ENCODE measurements at regions not wholly inside any gene's neighbourhood (a gene's known extent, or its start where the extent isn't known, plus 50 kb on each side); places are given as distances from the start of the nearest gene placed in this dataset.

DNA sequence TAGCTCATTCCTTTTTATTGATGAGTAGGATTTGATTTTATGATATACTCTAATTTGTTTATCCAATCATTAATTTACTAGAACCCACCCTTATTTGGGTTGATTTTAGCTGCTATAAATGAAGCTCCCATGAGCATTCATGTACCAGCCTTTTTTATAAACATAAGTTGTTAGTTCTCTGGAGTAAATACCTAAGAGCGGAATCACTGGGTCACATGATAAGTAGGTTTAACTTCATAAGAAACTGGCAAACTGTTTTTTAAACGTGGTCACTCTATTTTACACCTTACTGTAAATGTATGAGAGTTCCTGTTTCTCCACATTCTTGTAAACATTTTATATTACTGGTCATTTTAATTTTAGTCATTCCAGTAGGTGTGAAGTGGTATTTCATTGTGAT is 364.6 kb downstream of the NPR3 start:
- no peaks in the 10 kb centered on the region for H3K4me1 ChIP-seq
- no peak overlapping the region for H3K4me3 ChIP-seq
- DNase-seq (no peak), ATAC-seq (no peak)
- no peak overlapping the region for H3K27ac ChIP-seq
- no peaks in the 10 kb centered on the region for H3K9me3 ChIP-seq
- in situ Hi-C loops (cut with MboI; ENCODE audit: low sequenced_read_pairs in 4 of 4) = no loop called here
- no peak for TF ChIP-seq POLR2A (IDR thresholded peaks at IDR 0.05)
- TF ChIP-seq, protein P1, sequence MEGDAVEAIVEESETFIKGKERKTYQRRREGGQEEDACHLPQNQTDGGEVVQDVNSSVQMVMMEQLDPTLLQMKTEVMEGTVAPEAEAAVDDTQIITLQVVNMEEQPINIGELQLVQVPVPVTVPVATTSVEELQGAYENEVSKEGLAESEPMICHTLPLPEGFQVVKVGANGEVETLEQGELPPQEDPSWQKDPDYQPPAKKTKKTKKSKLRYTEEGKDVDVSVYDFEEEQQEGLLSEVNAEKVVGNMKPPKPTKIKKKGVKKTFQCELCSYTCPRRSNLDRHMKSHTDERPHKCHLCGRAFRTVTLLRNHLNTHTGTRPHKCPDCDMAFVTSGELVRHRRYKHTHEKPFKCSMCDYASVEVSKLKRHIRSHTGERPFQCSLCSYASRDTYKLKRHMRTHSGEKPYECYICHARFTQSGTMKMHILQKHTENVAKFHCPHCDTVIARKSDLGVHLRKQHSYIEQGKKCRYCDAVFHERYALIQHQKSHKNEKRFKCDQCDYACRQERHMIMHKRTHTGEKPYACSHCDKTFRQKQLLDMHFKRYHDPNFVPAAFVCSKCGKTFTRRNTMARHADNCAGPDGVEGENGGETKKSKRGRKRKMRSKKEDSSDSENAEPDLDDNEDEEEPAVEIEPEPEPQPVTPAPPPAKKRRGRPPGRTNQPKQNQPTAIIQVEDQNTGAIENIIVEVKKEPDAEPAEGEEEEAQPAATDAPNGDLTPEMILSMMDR (IDR thresholded peaks at IDR 0.05 in 4 of 5, conservative IDR thresholded peaks at IDR 0.05 in 1 of 5) = no peak
- intact Hi-C loops (cut with DNase I; ENCODE audit: low total_unique reads) = no loop called here
- H3K36me3 ChIP-seq = no peaks in the 10 kb centered on the region
- no peaks in the 10 kb centered on the region for H3K27me3 ChIP-seq

DNA sequence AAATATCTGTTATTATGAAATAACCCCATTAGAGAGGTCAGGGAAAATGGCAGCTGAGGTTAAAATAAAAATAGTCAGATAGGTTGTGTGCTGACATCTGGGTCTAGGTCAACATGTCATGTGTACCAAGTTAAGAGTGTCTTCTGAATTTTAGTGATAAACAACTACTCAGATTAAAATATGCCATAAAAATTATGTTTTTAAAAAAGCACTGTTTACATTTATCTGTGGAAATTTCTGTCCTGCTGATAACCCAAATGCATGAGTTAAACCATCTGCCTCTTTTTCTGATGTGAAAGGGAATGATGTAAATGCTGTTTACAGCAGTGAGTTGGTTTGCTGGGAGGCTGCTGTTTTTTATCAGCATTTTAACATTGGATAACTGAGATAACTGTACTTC is 361.2 kb upstream of the TARS1 start:
- TF ChIP-seq, protein P1 (IDR thresholded peaks at IDR 0.05 in 4 of 5, conservative IDR thresholded peaks at IDR 0.05 in 1 of 5) = no peak
- no peak for TF ChIP-seq POLR2A (IDR thresholded peaks at IDR 0.05)

DNA sequence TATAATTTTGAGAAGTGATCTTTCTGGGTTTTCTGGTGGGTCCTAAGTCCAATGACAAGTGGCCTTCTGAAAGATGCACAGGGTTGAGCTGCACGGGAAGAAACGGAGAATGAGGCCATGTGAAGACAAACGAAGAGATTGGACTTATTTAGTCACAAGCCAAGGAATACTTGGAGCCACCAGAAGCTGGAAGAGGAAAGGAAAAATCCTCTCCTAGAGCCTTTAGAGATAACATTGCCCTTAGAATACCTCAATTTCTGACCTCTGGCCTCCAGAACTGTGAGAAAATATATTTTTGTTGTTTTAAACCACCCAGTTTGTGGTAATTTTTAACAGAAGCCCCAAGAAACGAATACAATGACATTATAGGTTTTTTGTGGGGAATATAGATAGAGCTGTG is 360.5 kb upstream of the TARS1 start:
- no peak for DNase-seq
- no peaks in the 10 kb centered on the region for H3K9me3 ChIP-seq
- no peak overlapping the region for H3K4me3 ChIP-seq
- no peak overlapping the region for H3K27ac ChIP-seq
- H3K27me3 ChIP-seq = no peaks in the 10 kb centered on the region
- intact Hi-C loops (cut with DNase I; ENCODE audit: low total_unique reads) (no loop called here), in situ Hi-C loops (cut with MboI; ENCODE audit: low sequenced_read_pairs in 4 of 4) (no loop called here)
- ATAC-seq = no peak
- H3K4me1 ChIP-seq = no peaks in the 10 kb centered on the region
- no peaks in the 10 kb centered on the region for H3K36me3 ChIP-seq
- TF ChIP-seq, protein P1 (IDR thresholded peaks at IDR 0.05 in 4 of 5, conservative IDR thresholded peaks at IDR 0.05 in 1 of 5) = no peak
- TF ChIP-seq POLR2A (IDR thresholded peaks at IDR 0.05) = no peak

More for the DNA sequence above, 361.2 kb upstream of the TARS1 start:
- no peaks in the 10 kb centered on the region for H3K27me3 ChIP-seq
- ATAC-seq (no peak), DNase-seq (no peak)
- no peaks in the 10 kb centered on the region for H3K36me3 ChIP-seq
- H3K27ac ChIP-seq = no peak overlapping the region
- no peaks in the 10 kb centered on the region for H3K9me3 ChIP-seq
- in situ Hi-C loops (cut with MboI; ENCODE audit: low sequenced_read_pairs in 4 of 4) (no loop called here), intact Hi-C loops (cut with DNase I; ENCODE audit: low total_unique reads) (no loop called here)
- no peak overlapping the region for H3K4me3 ChIP-seq
- no peaks in the 10 kb centered on the region for H3K4me1 ChIP-seq

DNA sequence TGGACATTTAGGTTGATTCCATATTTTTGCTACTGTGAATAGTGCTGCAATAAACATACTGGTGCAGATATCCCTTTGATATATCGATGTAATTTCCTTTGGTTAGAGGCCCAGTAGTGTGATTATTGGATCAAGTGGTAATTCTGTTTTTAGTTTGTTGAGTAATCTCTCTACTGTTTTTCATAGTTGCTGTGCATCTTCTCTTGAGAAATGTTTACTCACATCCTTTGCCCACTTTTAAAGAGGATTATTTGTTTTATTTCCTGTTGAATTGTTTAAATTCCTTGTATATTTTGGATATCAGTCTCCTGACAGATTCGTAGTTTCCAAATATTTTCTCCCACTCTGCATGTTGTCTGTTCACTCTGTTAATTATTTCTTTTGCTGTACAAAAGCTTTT is 352.6 kb upstream of the TARS1 start:
- Histone ChIP-seq H3K9me3 (no peaks in the 10 kb centered on the region), H3K27me3 (no peaks in the 10 kb centered on the region), H3K4me3 (no peak overlapping the region), H3K36me3 (no peaks in the 10 kb centered on the region), H3K4me1 (no peaks in the 10 kb centered on the region), H3K27ac (no peak overlapping the region)
- DNase-seq (no peak), ATAC-seq (no peak)
- in situ Hi-C loops (cut with MboI; ENCODE audit: low sequenced_read_pairs in 4 of 4) (no loop called here), intact Hi-C loops (cut with DNase I; ENCODE audit: low total_unique reads) (no loop called here)
- no peak for TF ChIP-seq POLR2A (IDR thresholded peaks at IDR 0.05)
- TF ChIP-seq, protein P1 (IDR thresholded peaks at IDR 0.05 in 4 of 5, conservative IDR thresholded peaks at IDR 0.05 in 1 of 5) = no peak

DNA sequence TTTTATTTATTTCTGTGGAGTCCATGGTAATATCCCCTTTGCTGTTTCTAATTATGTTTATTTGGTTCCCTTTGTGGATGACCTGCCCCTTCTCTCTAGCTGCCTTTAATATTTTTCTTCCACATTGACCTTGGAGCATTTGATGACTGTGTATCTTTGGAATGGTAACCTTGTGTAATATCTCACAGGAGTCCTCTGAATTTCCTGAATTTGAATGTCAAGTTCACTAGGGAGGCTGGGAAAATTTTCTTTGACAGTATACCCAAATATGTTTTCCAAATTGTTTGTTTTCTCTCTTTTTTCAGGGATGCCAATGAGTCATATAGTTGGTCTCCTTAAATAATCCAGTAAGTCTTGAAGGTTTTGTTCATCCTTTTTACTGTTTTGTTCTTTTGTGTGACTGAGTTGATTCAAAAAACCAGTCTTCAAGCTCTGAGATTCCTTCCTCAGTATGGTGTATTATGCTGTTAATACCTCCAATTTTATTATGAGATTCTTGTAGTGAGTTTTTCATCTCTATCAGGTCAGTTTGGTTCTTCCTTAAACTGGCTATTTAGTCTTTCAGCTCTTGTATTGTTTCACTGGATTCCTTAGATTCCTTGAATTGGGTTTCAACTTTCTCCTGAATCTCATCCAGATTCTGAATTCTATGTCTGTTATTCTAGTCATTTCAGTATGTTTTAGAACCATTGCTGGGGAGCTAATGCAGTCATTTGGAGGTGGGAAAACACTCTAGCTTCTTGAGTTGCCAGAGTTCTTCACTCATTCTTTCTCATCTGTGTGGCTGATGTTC is 349.0 kb upstream of the TARS1 start:
- intact Hi-C loops (cut with DNase I; ENCODE audit: low total_unique reads) = no loop called here
- no peaks in the 10 kb centered on the region for H3K9me3 ChIP-seq
- in situ Hi-C loops (cut with MboI; ENCODE audit: low sequenced_read_pairs in 4 of 4) = no loop called here
- H3K27me3 ChIP-seq = no peaks in the 10 kb centered on the region
- ATAC-seq = no peak
- H3K27ac ChIP-seq = no peak overlapping the region
- H3K4me3 ChIP-seq = no peak overlapping the region
- H3K4me1 ChIP-seq = no peaks in the 10 kb centered on the region
- no peak for TF ChIP-seq POLR2A (IDR thresholded peaks at IDR 0.05)
- TF ChIP-seq, protein P1 (IDR thresholded peaks at IDR 0.05 in 4 of 5, conservative IDR thresholded peaks at IDR 0.05 in 1 of 5) = no peak
- DNase-seq = no peak
- no peaks in the 10 kb centered on the region for H3K36me3 ChIP-seq
